ENCODE measurements at regions not wholly inside any gene's neighbourhood (a gene's known extent, or its start where the extent isn't known, plus 50 kb on each side); places are given as distances from the start of the nearest gene placed in this dataset.

- TF ChIP-seq CTCF (IDR thresholded peaks at IDR 0.05; ENCODE audit: low read depth, low read length, missing input control) (no peak), JUND (IDR thresholded peaks at IDR 0.05) (no peak), REST (IDR thresholded peaks at IDR 0.05) (no peak), ATF3 (IDR thresholded peaks at IDR 0.05) (no peak), TAF1 (conservative IDR thresholded peaks at IDR 0.05) (no peak)
Observed at GRCh38 chr6:93679836-93680235, 260.5 kb upstream of the EPHA7 start.
